GM19193 (cell line): ENCODE measurements at regions not wholly inside any gene's neighbourhood (a gene's known extent, or its start where the extent isn't known, plus 50 kb on each side); places are given as distances from the start of the nearest gene placed in this dataset.

ENCODE experiments used
- POLR2A ChIP-seq: IDR thresholded peaks from 4 replicates; pipeline ENCODE4 v1.6.1; 2011; ENCODE audit not compliant: insufficient read depth, insufficient read length; ENCODE audit errors: extremely low read depth

DNA sequence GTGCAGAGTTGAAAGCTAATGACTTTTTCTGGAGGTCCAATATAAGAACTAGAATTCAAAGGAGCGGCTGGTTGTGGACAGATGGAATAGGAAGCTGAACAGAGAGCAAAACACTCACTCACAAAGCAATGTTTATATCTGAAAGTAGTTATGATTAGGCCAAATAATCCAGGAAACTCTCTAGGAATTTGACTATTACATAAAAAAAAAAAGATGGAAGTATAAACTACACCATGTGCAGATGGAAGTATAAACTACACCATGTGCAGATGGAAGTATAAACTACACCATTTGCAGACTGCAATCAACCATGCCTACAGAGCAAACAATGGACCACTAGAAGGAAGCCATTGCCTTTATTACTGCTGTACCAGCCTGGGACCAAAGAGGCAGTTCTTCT, 771.1 kb downstream of the BRINP3 start:
- no peak for TF ChIP-seq POLR2A

DNA sequence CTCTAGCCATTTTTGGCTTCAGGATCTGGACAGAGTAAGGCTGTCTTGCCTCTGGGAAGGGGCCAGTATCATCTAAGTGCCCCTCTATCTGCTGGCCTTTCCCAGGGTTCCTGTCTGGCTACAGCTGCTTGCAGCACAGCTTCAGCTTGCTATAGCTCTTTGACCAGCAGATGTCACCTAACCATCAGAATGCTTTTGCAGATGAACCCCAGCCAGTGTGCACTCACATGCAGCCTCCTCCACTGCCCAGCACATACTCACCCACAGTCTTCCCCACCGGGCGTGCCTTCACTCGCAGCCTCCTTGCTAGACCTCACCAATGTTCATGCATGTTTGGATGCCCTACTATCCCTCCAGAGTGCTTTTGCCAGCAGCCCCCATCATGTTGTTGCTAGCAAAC, 769.0 kb downstream of the BRINP3 start:
- TF ChIP-seq POLR2A, result no peak

DNA sequence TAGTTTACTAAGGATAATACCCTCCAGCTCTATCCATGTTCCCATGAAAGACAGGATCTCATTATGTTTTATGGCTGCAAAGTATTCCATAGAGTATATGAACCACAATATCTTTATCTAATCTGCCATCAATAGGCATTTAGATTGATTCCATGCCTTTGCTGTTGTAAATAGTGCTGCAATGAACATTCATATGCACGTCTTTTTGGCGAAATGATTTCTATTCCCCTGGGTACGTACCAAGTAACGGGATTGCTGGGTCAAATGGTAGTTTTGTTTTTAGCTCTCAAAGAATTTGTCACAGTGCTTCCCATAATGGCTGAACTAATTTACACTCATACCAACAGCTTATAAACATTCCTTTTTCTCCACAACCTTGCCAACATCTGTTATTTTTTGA, 750.9 kb downstream of the BRINP3 start:
- TF ChIP-seq POLR2A, result no peak

GRCh38 chr1:189751311-189751710, 726.4 kb downstream of the BRINP3 start:
- TF ChIP-seq POLR2A, result no peak

- TF ChIP-seq POLR2A, result no peak
Measured at GRCh38 chr1:189752461-189752995, 725.1 kb downstream of the BRINP3 start.

GRCh38 chr1:189764391-189765320, 713.0 kb downstream of the BRINP3 start:
- no peak for TF ChIP-seq POLR2A

GRCh38 chr1:189769448-189769847, 708.2 kb downstream of the BRINP3 start:
- TF ChIP-seq POLR2A, result no peak

GRCh38 chr1:189774721-189775287, 702.9 kb downstream of the BRINP3 start:
- no peak for TF ChIP-seq POLR2A

- TF ChIP-seq POLR2A, result no peak
Measured at GRCh38 chr1:189775343-189775742, 702.3 kb downstream of the BRINP3 start.

DNA sequence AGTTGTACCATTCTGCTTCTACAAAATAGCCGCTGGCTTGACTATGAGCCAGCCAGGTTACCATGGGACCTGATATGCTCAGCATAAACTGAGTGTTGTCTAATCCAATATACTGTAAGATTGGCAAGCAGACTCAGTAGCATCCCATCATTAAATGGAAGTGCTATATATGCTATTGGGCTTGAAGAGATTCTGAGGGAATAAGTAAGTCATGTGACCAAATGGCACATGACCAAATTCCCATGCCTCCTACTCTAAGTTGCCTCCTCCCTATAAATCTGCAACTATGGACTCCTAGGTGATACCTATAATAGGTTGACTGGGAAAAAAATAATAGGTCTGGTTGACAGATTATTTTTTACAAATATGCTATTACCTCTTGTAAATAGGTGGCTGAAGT, 698.6 kb downstream of the BRINP3 start:
- no peak for TF ChIP-seq POLR2A

DNA sequence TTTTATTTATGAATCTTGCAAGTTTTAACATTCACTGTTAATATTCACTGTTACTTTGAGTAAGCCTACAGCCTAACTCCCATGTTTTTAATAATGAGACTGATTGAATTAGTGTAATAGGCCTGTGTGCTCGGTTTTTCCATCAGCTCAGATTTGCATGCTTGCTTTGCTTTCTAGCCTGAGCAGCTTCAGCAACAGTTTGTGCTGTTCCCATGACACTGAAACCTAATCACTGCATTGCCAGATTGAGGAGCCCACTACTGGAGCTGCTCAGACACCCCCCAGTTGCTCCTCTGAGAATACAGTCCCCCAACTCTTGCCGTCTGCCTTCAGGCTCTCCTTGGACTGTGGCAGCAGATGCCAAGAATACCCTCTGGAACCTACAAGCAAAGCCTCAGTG, 695.4 kb downstream of the BRINP3 start:
- TF ChIP-seq POLR2A, result no peak

DNA sequence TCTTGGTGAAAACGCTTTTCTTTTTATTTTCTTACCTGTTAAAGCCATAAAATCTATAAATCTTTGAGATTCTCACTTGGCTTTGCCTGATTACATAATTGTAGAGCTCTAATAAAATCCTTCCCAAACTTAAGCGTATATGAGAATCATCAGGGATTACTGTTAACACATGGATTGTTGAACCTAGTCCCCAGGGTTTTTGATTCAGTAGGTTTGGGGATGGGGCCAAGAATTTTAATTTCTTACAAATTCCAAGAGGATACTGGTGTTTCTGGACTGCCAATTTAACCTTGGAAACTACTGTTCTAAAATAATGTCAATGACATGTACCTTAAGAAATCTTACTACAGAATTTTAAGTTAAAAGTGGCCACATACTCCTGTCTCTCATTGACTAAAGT, 694.2 kb downstream of the BRINP3 start:
- TF ChIP-seq POLR2A, result no peak

- no peak for TF ChIP-seq POLR2A
Measured at GRCh38 chr1:189786761-189787160, 690.9 kb downstream of the BRINP3 start.

GRCh38 chr1:189787201-189787600, 690.5 kb downstream of the BRINP3 start:
- TF ChIP-seq POLR2A, result no peak

DNA sequence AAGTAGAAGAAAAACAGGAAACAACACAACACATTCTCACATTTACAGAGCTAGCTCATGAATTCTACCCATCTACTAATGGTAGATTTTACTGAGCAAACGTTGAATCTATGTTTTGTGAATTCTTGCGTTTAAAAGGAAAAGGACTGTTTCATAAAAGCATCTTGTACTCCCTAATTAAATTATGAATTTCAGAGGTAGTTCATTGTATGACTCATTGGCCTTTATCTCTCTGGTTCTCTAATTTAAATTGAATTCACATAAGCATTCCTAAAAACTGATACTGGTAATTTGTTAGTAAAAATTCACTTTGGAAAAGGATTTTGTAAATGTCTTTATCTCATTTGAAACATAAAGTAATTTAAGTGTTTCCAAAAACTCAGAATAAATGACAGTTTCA, 687.3 kb downstream of the BRINP3 start:
- TF ChIP-seq POLR2A, result no peak

DNA sequence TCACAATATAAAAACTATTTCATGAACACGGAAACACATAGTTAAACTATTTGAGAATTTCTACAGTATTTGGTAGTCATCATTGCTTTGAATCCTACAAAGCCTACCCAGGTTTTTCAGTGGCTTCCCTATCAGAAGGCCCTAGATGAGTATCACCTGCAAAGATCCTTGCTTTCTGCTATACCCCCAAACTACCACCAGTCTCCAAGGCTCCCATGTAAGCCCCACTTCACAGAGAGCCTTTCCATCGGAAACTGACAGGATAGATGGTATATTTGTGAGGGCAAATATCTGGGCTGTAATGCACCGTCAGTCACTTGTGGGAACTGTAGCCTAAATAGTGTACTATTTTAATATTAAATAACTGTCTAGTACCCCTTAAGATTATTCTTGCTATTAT, 674.3 kb downstream of the BRINP3 start:
- TF ChIP-seq POLR2A, result no peak

DNA sequence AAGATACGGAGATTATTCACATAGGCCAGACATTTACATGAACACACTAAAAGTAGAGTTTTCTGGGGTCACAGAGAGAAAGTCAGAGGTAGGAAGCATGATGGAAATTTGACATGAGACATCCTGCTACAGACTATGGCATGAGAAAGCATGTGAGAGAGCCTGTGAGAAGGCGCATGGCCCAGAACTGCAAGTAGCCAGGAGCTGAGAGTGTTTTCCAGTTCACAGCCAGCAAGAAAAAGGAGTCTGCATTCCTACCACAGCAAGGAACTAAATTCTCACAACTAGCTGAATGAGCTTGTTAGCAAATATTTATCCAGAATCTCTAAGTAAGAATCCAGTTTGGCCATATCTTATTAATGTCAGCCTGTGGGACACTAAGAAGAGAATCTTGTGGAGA, 673.3 kb downstream of the BRINP3 start:
- TF ChIP-seq POLR2A, result no peak

GRCh38 chr1:189805735-189806134, 671.9 kb downstream of the BRINP3 start:
- TF ChIP-seq POLR2A, result no peak
